ENCODE measurements at regions not wholly inside any gene's neighbourhood (a gene's known extent, or its start where the extent isn't known, plus 50 kb on each side); places are given as distances from the start of the nearest gene placed in this dataset.
"Not testable (repeated sequence)": the region's sequence is repeated elsewhere in the genome, so short reads cannot be mapped to it uniquely, and the experiment has no call there.

- no peak for DNase-seq
Observed at GRCh38 chr4:11650801-11651596, 222.3 kb upstream of the HS3ST1 start.

DNA sequence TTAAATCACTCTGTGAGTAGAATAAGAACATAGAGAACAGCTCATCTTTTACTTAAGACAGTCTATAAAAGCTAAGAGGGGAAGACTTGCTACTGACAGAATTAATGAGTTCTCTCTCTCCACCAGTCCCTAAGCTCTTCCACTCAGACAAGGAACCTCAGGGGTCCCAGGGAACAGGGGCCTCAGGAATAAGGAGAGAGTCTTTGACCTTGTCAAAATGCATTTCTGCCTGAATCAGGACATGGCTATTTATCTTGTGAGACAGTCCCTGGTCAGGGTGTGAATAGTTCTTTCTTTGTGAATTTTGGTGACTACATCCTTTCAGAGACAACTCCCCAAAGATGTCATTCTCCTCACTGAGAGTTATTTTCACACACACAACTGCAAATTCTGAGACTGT is 218.7 kb upstream of the HS3ST1 start:
- DNase-seq = no peak

GRCh38 chr4:11643081-11643480 is 214.4 kb upstream of the HS3ST1 start:
- not testable (repeated sequence) for DNase-seq

DNA sequence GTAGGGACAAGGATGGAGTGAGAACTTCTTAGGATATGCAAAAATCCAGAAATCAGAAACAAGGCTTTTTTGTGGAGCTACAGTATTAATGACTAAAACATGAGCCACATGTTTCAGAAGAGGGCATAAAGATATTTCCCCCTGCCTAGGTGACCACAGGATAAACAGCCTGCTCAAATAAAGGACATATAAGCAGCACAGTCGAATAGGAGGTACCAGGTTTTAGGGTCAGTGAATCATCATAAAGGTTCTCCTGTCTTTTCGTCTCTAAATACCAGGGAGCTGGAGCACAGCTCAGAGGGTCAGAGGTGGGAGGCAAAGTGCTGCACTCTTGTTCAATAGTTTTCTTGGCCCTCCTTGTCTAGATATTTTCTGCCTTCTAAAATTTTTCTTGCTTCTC is 211.9 kb upstream of the HS3ST1 start:
- no peak for DNase-seq

- DNase-seq = no peak
Observed at GRCh38 chr4:11636551-11636950, 207.9 kb upstream of the HS3ST1 start.

DNA sequence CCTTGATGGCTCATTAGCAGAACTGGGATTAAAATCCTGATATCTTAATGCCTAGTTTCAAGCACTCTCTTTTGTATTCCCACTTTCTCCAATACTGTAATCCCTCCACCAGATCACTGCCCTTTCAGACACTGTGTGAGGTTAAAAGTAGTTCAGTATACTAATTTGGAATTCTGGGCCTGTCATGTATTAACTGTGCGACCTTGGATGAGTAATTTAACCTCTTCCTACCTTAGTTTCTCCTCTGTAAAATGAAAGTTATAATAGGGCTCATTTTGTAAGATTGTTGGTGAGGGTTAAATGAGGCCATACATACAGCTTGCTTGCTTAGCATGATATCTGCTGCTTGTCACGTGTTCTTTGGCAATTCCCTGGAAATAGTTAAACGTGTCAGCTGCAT is 207.3 kb upstream of the HS3ST1 start:
- DNase-seq = no peak

- no peak for DNase-seq
Observed at GRCh38 chr4:11635342-11635741, 206.6 kb upstream of the HS3ST1 start.

- no peak for DNase-seq
Observed at GRCh38 chr4:11634283-11634682, 205.6 kb upstream of the HS3ST1 start.

- DNase-seq = no peak
Observed at GRCh38 chr4:11633430-11633829, 204.7 kb upstream of the HS3ST1 start.

GRCh38 chr4:11632483-11632882 is 203.8 kb upstream of the HS3ST1 start:
- no peak for DNase-seq

- DNase-seq = no peak
Observed at GRCh38 chr4:11632025-11632424, 203.3 kb upstream of the HS3ST1 start.

- DNase-seq = no peak
Observed at GRCh38 chr4:11631416-11631815, 202.7 kb upstream of the HS3ST1 start.

- DNase-seq = no peak
Observed at GRCh38 chr4:11628093-11628725, 199.5 kb upstream of the HS3ST1 start.

- no peak for DNase-seq
Observed at GRCh38 chr4:11626066-11626465, 197.4 kb upstream of the HS3ST1 start.

DNA sequence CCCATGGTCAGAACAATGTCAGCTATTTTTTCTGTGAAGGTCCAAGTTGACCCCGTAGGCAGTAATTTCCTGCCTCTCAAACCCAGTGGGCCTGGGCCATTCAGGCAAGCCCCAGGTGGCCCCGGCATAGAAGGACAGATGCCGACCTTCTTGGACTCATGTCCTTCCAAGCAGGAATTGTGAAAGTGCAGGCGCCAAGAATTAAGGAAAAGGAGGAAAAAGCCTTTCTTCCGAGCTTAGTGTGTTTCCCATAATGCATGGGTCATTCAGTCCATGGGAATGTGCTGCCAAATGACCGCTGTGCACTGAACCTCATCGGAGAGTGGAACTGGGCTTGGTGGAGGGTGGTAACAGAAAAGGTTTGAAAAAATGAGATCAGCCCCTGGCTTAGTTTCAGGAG is 196.5 kb upstream of the HS3ST1 start:
- no peak for DNase-seq

DNA sequence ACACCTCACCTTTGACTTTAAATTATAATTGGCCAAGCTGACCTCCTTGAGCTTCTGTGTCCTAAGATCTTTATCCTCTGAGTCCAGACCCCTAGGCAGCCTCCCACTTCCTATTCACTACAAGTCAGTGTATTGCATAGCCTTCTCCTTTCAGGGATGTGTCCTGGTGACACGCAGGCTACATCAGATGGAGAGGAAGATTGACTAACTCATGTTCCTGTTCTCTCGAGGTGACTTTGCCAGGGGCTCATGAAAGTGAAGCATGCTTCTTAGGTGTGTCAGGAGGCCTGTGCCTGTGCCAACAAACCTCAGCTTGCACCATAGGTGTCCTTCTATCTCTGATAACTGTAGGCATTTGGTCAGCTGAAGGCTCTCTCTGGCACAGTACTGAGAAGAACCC is 195.7 kb upstream of the HS3ST1 start:
- no peak for DNase-seq

DNA sequence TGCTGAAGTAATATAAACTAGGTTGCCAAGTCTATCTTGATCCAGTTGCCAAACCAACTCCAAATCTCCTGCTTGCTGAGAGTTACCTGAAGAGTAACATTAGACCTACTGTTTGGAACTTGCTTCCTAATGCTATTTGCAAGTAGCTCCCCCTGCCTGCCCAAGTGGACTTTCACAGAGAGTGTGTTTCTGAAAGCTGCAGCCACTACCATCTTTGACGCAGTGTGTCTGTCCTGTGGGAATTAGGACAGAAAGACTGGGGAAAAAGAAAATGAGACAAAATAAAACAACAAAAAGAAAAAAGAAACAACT is 195.0 kb upstream of the HS3ST1 start:
- no peak for DNase-seq

DNA sequence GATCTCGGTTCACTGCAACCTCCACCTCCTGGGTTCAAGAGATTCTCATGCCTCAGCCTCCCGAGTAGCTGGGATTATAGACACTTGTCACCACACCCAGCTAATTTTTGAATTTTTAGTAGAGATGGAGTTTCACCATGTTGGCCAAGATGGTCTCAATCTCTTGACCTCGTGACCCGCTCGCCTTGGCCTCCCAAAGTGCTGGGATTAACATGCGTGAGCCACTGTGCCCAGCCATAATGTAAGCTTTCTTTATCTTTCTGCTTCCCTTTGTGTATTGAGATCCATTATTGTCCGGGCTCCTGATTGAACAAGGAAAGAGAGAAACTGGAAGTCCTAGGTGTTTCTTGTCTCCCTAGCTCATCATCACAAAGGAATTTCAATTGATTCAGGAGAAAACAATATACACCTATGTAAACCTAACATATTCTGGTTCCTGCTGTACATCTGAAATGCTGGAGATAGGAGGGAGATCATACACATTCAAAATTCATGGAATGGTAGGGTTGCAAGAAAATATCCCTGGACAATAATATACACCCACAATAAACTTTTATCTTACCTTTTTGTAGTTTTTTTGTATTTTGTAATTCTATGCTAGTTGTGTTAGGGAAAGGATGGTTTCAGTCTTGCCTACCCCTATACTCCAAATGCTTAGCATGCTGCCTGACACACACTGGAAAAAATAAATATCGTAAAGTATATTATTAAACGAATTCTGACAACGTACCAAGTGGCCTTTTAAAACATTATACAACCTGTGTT is 194.4 kb upstream of the HS3ST1 start:
- no peak for DNase-seq

- DNase-seq = no peak
Observed at GRCh38 chr4:11620861-11621260, 192.2 kb upstream of the HS3ST1 start.

DNA sequence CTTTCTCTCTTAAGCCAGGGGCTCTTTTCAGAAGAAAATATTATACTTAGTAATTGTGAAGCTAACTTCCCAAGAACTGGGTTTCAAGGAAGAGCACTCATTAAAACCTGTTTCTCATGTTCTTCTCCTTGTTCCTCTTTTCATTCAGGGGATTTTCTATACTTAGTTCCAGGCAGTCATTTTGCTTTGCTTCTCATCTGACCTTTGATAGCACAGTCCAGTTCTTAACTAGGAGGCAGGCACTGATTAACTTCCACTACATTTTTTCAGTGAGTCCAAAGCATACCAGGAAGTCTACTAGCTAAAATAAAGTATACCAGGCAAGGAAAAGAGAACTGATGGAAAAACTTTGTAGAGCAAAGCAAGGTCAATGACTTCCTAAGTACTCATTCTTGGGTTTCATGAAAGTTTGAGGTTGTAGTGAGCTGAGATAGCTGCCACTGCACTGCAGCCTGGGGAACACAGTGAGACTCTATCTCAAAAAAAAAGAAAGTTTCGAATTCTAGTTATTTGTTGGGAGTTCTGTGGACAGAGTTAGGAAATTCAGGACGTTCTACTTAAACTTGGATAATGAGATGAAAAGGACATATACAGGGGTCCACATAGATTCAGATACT is 190.1 kb upstream of the HS3ST1 start:
- DNase-seq = no peak

DNA sequence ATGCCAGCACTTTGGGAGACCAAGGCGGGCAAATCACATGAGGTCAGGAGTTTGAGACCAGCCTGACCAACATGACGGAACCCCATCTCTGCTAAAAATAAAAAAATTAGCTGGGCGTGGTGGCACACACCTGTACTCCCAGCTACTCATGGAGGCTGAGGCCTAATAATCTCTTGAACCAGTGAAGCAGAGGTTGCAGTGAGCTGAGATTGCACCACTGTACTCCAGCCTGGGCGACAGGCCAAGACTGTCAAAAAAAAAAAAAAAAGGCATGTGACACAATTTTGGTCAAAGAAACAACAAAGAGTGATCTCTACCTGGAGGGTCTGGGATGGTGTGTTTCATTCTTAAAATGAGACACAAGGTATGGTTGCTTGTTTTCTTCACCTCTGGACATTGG is 188.2 kb upstream of the HS3ST1 start:
- DNase-seq = no peak

- DNase-seq = no peak
Observed at GRCh38 chr4:11615601-11616000, 186.9 kb upstream of the HS3ST1 start.

DNA sequence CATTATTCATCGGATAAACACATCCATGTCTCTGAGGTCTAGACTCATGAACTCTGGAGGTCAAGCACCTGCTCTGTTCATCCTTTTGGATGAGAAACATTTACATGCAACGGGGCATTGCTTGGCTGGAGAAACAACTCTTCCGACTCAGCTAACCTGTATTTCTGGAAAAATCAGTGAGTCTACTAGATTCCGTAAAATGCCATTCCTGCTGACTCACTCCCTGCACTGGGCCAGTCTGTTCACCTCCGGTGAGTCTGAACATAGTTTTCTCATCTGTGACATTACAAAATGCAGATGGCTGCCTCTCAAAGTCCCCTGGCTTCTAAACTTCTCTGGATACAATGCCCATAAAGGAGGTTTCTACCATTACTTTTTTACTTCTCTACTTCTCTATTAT is 185.7 kb upstream of the HS3ST1 start:
- no peak for DNase-seq

GRCh38 chr4:11611868-11612267 is 183.2 kb upstream of the HS3ST1 start:
- DNase-seq = no peak
